Glutamatergic neuron (in vitro differentiated cells): ENCODE measurements at regions not wholly inside any gene's neighbourhood (a gene's known extent, or its start where the extent isn't known, plus 50 kb on each side); places are given as distances from the start of the nearest gene placed in this dataset.

Experiments
- DNase-seq: peaks from one replicate; pipeline ENCODE4 v3.0.0; 2022
- H3K27ac Mint-ChIP-seq: one replicate; pipeline ENCODE4 v1.8.0; 2020; ENCODE audit warnings: mild to moderate bottlenecking, mixed read lengths, inconsistent platforms; ENCODE audit not compliant: unreplicated experiment
- H3K27me3 Mint-ChIP-seq: one replicate; pipeline ENCODE4 v1.8.0; 2020; ENCODE audit warnings: mild to moderate bottlenecking, moderate library complexity, mixed read lengths, inconsistent platforms; ENCODE audit not compliant: unreplicated experiment
- H3K36me3 Mint-ChIP-seq: one replicate; pipeline ENCODE4 v1.8.0; 2020; ENCODE audit warnings: mild to moderate bottlenecking, mixed read lengths, inconsistent platforms; ENCODE audit not compliant: unreplicated experiment
- H3K4me1 Mint-ChIP-seq: one replicate; pipeline ENCODE4 v1.8.0; 2020; ENCODE audit warnings: mild to moderate bottlenecking, low read depth, mixed read lengths, inconsistent platforms; ENCODE audit not compliant: unreplicated experiment
- H3K4me3 Mint-ChIP-seq: one replicate; pipeline ENCODE4 v1.8.0; 2020; ENCODE audit warnings: mild to moderate bottlenecking, mixed read lengths, inconsistent platforms; ENCODE audit not compliant: unreplicated experiment
- H3K9me3 Mint-ChIP-seq: one replicate; pipeline ENCODE4 v1.8.0; 2020; ENCODE audit warnings: mild to moderate bottlenecking, moderate library complexity, mixed read lengths, inconsistent platforms; ENCODE audit not compliant: unreplicated experiment
- CTCF ChIP-seq: fragments of 200-600 bp; sonication (generic); IDR thresholded peaks from one replicate; pipeline ENCODE4 v1.5.0; 2021; ENCODE audit not compliant: partially characterized antibody, unreplicated experiment

- Mint-ChIP-seq H3K4me1 (no peaks in the 10 kb centered on the region), H3K27me3 (no peaks in the 10 kb centered on the region), H3K27ac (no peak overlapping the region), H3K9me3 (no peaks in the 10 kb centered on the region), H3K36me3 (no peaks in the 10 kb centered on the region), H3K4me3 (no peak overlapping the region)
- DNase-seq = no peak
- TF ChIP-seq CTCF = no peak
Observed at GRCh38 chr2:67572721-67573435, 175.7 kb downstream of the ETAA1 start.

GRCh38 chr2:67574230-67574629 is 177.1 kb downstream of the ETAA1 start:
- DNase-seq = no peak
- no peaks in the 10 kb centered on the region for H3K4me1 Mint-ChIP-seq
- H3K36me3 Mint-ChIP-seq = no peaks in the 10 kb centered on the region
- no peaks in the 10 kb centered on the region for H3K9me3 Mint-ChIP-seq
- TF ChIP-seq CTCF = no peak
- no peak overlapping the region for H3K27ac Mint-ChIP-seq
- no peaks in the 10 kb centered on the region for H3K27me3 Mint-ChIP-seq
- no peak overlapping the region for H3K4me3 Mint-ChIP-seq

- no peak for DNase-seq
- H3K9me3 Mint-ChIP-seq = no peaks in the 10 kb centered on the region
- H3K36me3 Mint-ChIP-seq = no peaks in the 10 kb centered on the region
- no peak overlapping the region for H3K27ac Mint-ChIP-seq
- no peak for TF ChIP-seq CTCF
- H3K4me1 Mint-ChIP-seq = no peaks in the 10 kb centered on the region
- no peaks in the 10 kb centered on the region for H3K27me3 Mint-ChIP-seq
- no peak overlapping the region for H3K4me3 Mint-ChIP-seq
Observed at GRCh38 chr2:67576226-67576625, 179.1 kb downstream of the ETAA1 start.

- H3K9me3 Mint-ChIP-seq = no peaks in the 10 kb centered on the region
- H3K27ac Mint-ChIP-seq = no peak overlapping the region
- no peaks in the 10 kb centered on the region for H3K4me1 Mint-ChIP-seq
- H3K4me3 Mint-ChIP-seq = no peak overlapping the region
- no peak for DNase-seq
- H3K36me3 Mint-ChIP-seq = no peaks in the 10 kb centered on the region
- no peaks in the 10 kb centered on the region for H3K27me3 Mint-ChIP-seq
- no peak for TF ChIP-seq CTCF
Observed at GRCh38 chr2:67576991-67577390, 179.9 kb downstream of the ETAA1 start.

- H3K27ac Mint-ChIP-seq = no peak overlapping the region
- no peak overlapping the region for H3K4me3 Mint-ChIP-seq
- no peaks in the 10 kb centered on the region for H3K36me3 Mint-ChIP-seq
- TF ChIP-seq CTCF = no peak
- DNase-seq = no peak
- H3K9me3 Mint-ChIP-seq = no peaks in the 10 kb centered on the region
- no peaks in the 10 kb centered on the region for H3K27me3 Mint-ChIP-seq
- H3K4me1 Mint-ChIP-seq = no peaks in the 10 kb centered on the region
Observed at GRCh38 chr2:67579216-67579615, 182.1 kb downstream of the ETAA1 start.
